ENCODE measurements at regions not wholly inside any gene's neighbourhood (a gene's known extent, or its start where the extent isn't known, plus 50 kb on each side); places are given as distances from the start of the nearest gene placed in this dataset.

GRCh38 chrX:40199704-40200103 is 101.9 kb upstream of the BCOR start:
- TF ChIP-seq CHD2 (IDR thresholded peaks at IDR 0.05; ENCODE audit: low read length, partially characterized antibody) (no peak), CTCF (IDR thresholded peaks at IDR 0.05) (no peak), RFX5 (IDR thresholded peaks at IDR 0.05) (no peak), MAX (IDR thresholded peaks at IDR 0.05) (no peak), EP300 (IDR thresholded peaks at IDR 0.05) (no peak), BHLHE40 (IDR thresholded peaks at IDR 0.05; ENCODE audit: low read depth, low read length) (no peak), ZFP36 (IDR thresholded peaks at IDR 0.05; ENCODE audit: borderline replicate concordance, partially characterized antibody) (no peak), BCL3 (IDR thresholded peaks at IDR 0.05) (no peak)
